ENCODE measurements at regions not wholly inside any gene's neighbourhood (a gene's known extent, or its start where the extent isn't known, plus 50 kb on each side); places are given as distances from the start of the nearest gene placed in this dataset.

- TF ChIP-seq CTCF (IDR thresholded peaks at IDR 0.05; ENCODE audit: insufficient read depth, low read depth, low read length) = no peak
- TF ChIP-seq EZH2 (IDR thresholded peaks at IDR 0.05; ENCODE audit: insufficient read depth, low read length) = no peak
These were observed 528.7 kb downstream of the SOX2 start for GRCh38 chr3:182240474-182240873.

All from astrocyte (in vitro differentiated cells and primary cell).